Activated CD8-positive, alpha-beta T cell treated with anti-CD3 and anti-CD28 coated beads for 36 hours (primary cell): ENCODE measurements at regions not wholly inside any gene's neighbourhood (a gene's known extent, or its start where the extent isn't known, plus 50 kb on each side); places are given as distances from the start of the nearest gene placed in this dataset.

ENCODE experiments used
- ATAC-seq: fragments of 200-7000 bp; cut with Tn5 transposase; one replicate; pipeline ENCODE4 v1.10.0; 2021; ENCODE audit warnings: mild to moderate bottlenecking, moderate library complexity
- CTCF ChIA-PET: fragments of 350-600 bp; sonication (Branson Sonifier 250); formaldehyde crosslinking; loops from one replicate; lab custom pipeline; 2021; ENCODE audit warnings: antibody characterized with exemption; lab: Charles Lee
- POLR2A ChIA-PET: fragments of 350-600 bp; sonication (Branson Sonifier 250); formaldehyde crosslinking; loops from one replicate; lab custom pipeline; 2021; ENCODE audit warnings: antibody characterized with exemption; lab: Charles Lee
- DNase-seq: peaks from one replicate; pipeline ENCODE4 v3.0.0-alpha.2; 2020
- H3K27ac Mint-ChIP-seq: one replicate; pipeline ENCODE4 v1.8.0; 2021; ENCODE audit warnings: mild to moderate bottlenecking, mixed read lengths
- H3K27me3 Mint-ChIP-seq: one replicate; pipeline ENCODE4 v1.8.0; 2021; ENCODE audit warnings: mixed read lengths
- H3K36me3 Mint-ChIP-seq: one replicate; pipeline ENCODE4 v1.8.0; 2021; ENCODE audit warnings: low read depth, mixed read lengths
- H3K4me1 Mint-ChIP-seq: one replicate; pipeline ENCODE4 v1.8.0; 2021; ENCODE audit warnings: low read depth, mixed read lengths
- H3K4me3 Mint-ChIP-seq: one replicate; pipeline ENCODE4 v1.8.0; 2021; ENCODE audit warnings: mild to moderate bottlenecking, moderate library complexity, mixed read lengths
- H3K9me3 Mint-ChIP-seq: one replicate; pipeline ENCODE4 v1.8.0; 2021; ENCODE audit warnings: mixed read lengths
- intact Hi-C: fragments of 100-400 bp; cut with micrococcal nuclease; formaldehyde crosslinking; loops from one replicate; pipeline ENCODE4 v1.10.0; 2022
- TF ChIP-seq, protein P1 (sequence below): fragments of 200-600 bp; IDR thresholded peaks from one replicate; pipeline ENCODE4 v1.8.0; 2022; ENCODE audit warnings: antibody characterized with exemption, mild to moderate bottlenecking

DNA sequence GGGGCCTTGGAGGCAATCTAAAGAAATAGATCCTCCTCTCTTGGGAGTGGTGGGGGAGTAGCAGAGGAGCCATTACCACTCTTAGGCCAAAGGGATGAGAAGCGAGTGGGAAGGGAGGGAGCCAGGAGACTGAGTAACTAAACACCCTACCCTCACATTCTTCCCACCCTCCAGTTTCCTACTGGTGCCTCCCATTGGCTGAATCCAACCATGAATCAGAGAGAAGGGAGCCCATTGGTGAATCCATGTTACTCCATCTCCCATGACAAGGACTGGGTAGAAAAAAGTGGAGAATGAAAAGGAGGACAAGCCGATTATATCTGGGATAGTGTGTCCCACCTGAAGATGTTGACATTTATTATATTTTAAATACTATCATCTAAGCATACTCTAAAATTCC is 76.8 kb upstream of the LHX5 start:
- H3K4me3 Mint-ChIP-seq: no peak overlapping the region
- intact Hi-C loops: no loop called here
- TF ChIP-seq, protein P1, sequence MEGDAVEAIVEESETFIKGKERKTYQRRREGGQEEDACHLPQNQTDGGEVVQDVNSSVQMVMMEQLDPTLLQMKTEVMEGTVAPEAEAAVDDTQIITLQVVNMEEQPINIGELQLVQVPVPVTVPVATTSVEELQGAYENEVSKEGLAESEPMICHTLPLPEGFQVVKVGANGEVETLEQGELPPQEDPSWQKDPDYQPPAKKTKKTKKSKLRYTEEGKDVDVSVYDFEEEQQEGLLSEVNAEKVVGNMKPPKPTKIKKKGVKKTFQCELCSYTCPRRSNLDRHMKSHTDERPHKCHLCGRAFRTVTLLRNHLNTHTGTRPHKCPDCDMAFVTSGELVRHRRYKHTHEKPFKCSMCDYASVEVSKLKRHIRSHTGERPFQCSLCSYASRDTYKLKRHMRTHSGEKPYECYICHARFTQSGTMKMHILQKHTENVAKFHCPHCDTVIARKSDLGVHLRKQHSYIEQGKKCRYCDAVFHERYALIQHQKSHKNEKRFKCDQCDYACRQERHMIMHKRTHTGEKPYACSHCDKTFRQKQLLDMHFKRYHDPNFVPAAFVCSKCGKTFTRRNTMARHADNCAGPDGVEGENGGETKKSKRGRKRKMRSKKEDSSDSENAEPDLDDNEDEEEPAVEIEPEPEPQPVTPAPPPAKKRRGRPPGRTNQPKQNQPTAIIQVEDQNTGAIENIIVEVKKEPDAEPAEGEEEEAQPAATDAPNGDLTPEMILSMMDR: no peak
- H3K27ac Mint-ChIP-seq: no peak overlapping the region
- DNase-seq (no peak), ATAC-seq (no peak)
- peaks cover 11% of the 10 kb centered on the region for H3K27me3 Mint-ChIP-seq
- ChIA-PET CTCF (no interaction called here), POLR2A (no interaction called here)
- H3K9me3 Mint-ChIP-seq: peaks cover 7% of the 10 kb centered on the region
- no peaks in the 10 kb centered on the region for H3K4me1 Mint-ChIP-seq
- no peaks in the 10 kb centered on the region for H3K36me3 Mint-ChIP-seq

DNA sequence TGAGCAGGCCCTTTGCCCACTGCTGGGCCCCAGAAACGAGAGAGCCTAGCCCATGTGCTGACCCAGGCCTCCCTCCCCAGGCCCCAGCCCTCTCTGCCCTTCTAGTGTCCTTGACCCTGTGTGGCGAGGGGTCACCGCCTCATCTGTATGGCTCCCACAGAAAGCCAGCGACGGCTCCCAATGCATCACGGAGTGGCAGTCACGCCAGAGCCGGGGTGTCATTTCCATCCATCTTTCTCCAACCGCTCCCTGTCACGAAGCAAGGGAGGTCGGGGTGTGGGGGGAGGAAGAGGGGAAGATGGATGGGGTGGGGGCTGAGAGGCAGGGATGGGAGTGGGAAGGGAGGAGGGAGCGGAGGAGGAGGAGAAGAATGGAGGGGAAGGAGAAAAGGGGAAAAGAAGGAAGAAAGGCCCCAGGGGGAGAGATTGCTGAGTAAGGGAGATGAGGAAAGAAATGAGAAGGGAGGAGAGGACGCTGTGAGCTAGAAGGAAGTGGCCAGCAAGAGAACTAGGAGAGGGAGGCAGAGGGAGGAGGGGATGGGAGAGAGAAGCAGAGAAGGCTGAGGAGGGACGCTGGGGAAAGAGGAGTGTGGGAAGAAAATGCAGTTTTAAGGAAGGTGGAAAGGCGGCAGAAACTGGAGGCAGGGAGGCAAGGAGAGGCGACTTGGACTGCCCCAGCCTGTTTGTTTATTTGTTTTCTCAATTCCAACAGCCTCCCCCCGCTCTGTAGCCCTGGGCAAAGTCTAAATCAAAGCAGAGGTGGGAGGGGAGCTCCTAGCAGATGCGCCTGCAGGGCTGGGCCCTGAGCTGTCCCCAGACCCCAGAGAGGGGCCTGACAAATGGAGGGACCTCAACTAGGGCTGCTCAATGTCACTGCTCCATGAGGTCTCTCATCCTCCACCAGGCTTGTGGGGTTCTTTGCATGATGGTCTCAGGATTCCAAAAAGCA is 75.5 kb upstream of the LHX5 start:
- no peak overlapping the region for H3K27ac Mint-ChIP-seq
- DNase-seq (no peak), ATAC-seq (no peak)
- H3K4me3 Mint-ChIP-seq: no peak overlapping the region
- ChIA-PET POLR2A (no interaction called here), CTCF (no interaction called here)
- intact Hi-C loops: no loop called here
- no peaks in the 10 kb centered on the region for H3K4me1 Mint-ChIP-seq
- H3K9me3 Mint-ChIP-seq: peaks cover 7% of the 10 kb centered on the region
- H3K27me3 Mint-ChIP-seq: peaks cover 7% of the 10 kb centered on the region
- TF ChIP-seq, protein P1: no peak
- H3K36me3 Mint-ChIP-seq: no peaks in the 10 kb centered on the region

DNA sequence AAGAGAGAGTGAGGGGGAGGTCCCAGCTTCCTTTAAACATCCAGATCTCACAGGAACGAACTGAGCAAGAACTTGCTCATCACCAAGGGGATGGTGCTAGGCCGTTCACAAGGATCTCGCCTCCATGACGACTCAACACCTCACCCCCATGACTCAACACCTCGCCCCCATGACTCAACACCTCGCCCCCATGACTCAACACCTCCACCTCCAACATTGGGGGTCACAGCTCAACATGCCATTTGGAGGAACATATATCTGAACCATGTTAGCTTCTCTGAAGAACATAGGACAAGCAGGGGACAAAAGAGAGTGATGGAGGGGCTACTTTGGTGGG is 66.0 kb upstream of the LHX5 start:
- DNase-seq (peak; percentile 13), ATAC-seq (no peak)
- peaks cover 5% of the 10 kb centered on the region for H3K27me3 Mint-ChIP-seq
- H3K4me3 Mint-ChIP-seq: no peak overlapping the region
- intact Hi-C loops: no loop called here
- peaks cover 20% of the 10 kb centered on the region for H3K9me3 Mint-ChIP-seq
- H3K4me1 Mint-ChIP-seq: no peaks in the 10 kb centered on the region
- ChIA-PET POLR2A (no interaction called here), CTCF (no interaction called here)
- H3K27ac Mint-ChIP-seq: no peak overlapping the region
- TF ChIP-seq, protein P1: no peak
- H3K36me3 Mint-ChIP-seq: peaks cover 2% of the 10 kb centered on the region

DNA sequence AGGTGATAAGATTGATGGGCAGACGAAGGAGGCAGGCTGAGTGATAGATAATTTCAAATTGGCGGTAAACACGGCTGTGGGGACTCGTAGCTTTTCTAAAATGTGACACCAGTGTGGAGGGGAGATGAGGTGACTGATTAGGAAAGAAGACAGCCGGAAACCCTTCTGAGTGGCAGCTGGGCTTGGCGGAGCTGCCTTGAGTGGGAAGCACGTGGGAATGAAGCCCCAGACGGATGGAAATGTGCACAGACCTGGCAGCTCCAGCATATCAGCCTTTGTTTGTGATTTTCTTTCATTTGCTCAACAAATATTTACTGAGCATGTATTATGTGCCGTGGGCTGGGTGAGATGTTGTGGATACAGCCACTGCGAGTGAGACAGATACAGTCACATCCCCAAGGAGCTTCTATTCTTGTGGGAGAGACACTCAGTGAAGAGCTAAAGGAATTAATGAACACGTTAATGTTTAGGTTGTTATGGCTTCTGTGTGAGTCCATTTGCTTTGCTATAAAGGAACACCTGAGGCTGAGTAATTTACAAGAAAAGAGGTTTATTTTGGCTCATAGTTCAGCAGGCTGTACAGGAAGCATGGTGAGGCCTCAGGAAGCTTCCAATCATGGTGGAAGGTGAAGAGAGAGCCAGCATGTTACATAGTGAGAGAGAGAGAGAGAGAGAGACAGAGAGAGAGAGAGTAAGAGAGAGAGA is 65.5 kb upstream of the LHX5 start:
- ChIA-PET POLR2A (no interaction called here), CTCF (no interaction called here)
- H3K36me3 Mint-ChIP-seq: peaks cover 2% of the 10 kb centered on the region
- peaks cover 5% of the 10 kb centered on the region for H3K27me3 Mint-ChIP-seq
- H3K4me3 Mint-ChIP-seq: no peak overlapping the region
- ATAC-seq: no peak
- intact Hi-C loops: no loop called here
- no peak for DNase-seq
- peaks cover 20% of the 10 kb centered on the region for H3K9me3 Mint-ChIP-seq
- H3K4me1 Mint-ChIP-seq: no peaks in the 10 kb centered on the region
- H3K27ac Mint-ChIP-seq: no peak overlapping the region
- TF ChIP-seq, protein P1: no peak

DNA sequence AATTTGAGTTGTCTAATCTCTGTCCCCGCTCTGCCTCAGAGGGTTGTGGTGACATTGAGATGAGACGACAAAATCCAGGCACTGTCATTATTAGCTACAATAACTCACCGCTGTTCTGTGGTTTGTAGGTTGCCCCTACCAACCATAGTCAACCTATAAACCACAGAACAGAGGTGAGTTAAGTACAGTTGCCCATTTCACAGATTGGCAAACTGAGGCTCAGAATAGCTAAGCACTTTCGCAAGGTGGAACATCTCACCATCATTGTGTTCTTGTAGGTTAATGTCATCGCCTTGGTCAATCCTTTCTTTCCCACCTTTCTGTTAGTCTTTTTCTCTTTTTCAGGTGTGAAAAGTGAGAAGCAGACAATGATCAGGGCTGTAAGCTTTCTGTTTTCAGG is 63.4 kb upstream of the LHX5 start:
- DNase-seq: no peak
- Mint-ChIP-seq H3K27ac (no peak overlapping the region), H3K27me3 (peaks cover 6% of the 10 kb centered on the region), H3K9me3 (peaks cover 20% of the 10 kb centered on the region), H3K4me1 (no peaks in the 10 kb centered on the region), H3K36me3 (peaks cover 2% of the 10 kb centered on the region), H3K4me3 (no peak overlapping the region)
- TF ChIP-seq, protein P1: no peak
- intact Hi-C loops: no loop called here
- CTCF ChIA-PET: no interaction called here
- POLR2A ChIA-PET: interaction anchor here (0.7 to 1.2 kb wide), 2 partner anchors 12 to 147 kb away, joined by 3 read pairs; no protein-coding TSS in a partner anchor
- ATAC-seq: no peak
